WTC11 (cell line): ENCODE measurements at regions not wholly inside any gene's neighbourhood (a gene's known extent, or its start where the extent isn't known, plus 50 kb on each side); places are given as distances from the start of the nearest gene placed in this dataset.

Experiments
- CREB1 ChIP-seq: sonication (generic); formaldehyde crosslinking; IDR thresholded peaks from 2 replicates; pipeline ENCODE4 v1.8.0; 2023; ENCODE audit warnings: mild to moderate bottlenecking, missing genetic modification reagents
- CTCF ChIP-seq: fragments of 200-600 bp; IDR thresholded peaks from 2 replicates; pipeline ENCODE4 v1.8.0; 2022; ENCODE audit warnings: antibody characterized with exemption
- E2F4 ChIP-seq: sonication (generic); formaldehyde crosslinking; IDR thresholded peaks from 2 replicates; pipeline ENCODE4 v1.8.1; 2022; ENCODE audit warnings: low read depth, mild to moderate bottlenecking, moderate library complexity, missing genetic modification reagents, borderline replicate concordance
- E2F5 ChIP-seq: sonication (generic); formaldehyde crosslinking; IDR thresholded peaks from 2 replicates; pipeline ENCODE4 v1.8.1; 2022; ENCODE audit warnings: mild to moderate bottlenecking, moderate library complexity, missing genetic modification reagents
- ERG ChIP-seq: fragments of 250-450 bp; sonication (Bioruptor Pico); IDR thresholded peaks from 2 replicates; pipeline ENCODE4 v1.8.0; 2021; ENCODE audit warnings: mild to moderate bottlenecking
- GABPB1 ChIP-seq: sonication (generic); formaldehyde crosslinking; IDR thresholded peaks from 2 replicates; pipeline ENCODE4 v1.8.1; 2023; ENCODE audit warnings: mild to moderate bottlenecking, missing genetic modification reagents
- NFE2L1 ChIP-seq: sonication (generic); formaldehyde crosslinking; IDR thresholded peaks from 2 replicates; pipeline ENCODE4 v1.8.1; 2023; ENCODE audit warnings: missing genetic modification reagents
- PREB ChIP-seq: sonication (generic); formaldehyde crosslinking; IDR thresholded peaks from 2 replicates; pipeline ENCODE4 v1.8.1; 2022; ENCODE audit warnings: mild to moderate bottlenecking, missing genetic modification reagents, moderate library complexity, borderline replicate concordance
- SP1 ChIP-seq: sonication (generic); formaldehyde crosslinking; conservative IDR thresholded peaks from 2 replicates; pipeline ENCODE4 v1.8.1; 2022; ENCODE audit warnings: missing genetic modification reagents
- TEAD4 ChIP-seq: sonication (generic); formaldehyde crosslinking; IDR thresholded peaks from 2 replicates; pipeline ENCODE4 v1.8.0; 2022; ENCODE audit warnings: mild to moderate bottlenecking, missing genetic modification reagents
- USF2 ChIP-seq: sonication (generic); formaldehyde crosslinking; IDR thresholded peaks from 2 replicates; pipeline ENCODE4 v1.8.1; 2023; ENCODE audit warnings: mild to moderate bottlenecking, missing genetic modification reagents, moderate library complexity
- ZNF232 ChIP-seq: sonication (generic); formaldehyde crosslinking; IDR thresholded peaks from 2 replicates; pipeline ENCODE4 v1.8.0; 2022; ENCODE audit warnings: mild to moderate bottlenecking, missing genetic modification reagents
- ZNF263 ChIP-seq: sonication (generic); formaldehyde crosslinking; IDR thresholded peaks from 2 replicates; pipeline ENCODE4 v1.8.1; 2022; ENCODE audit warnings: low read depth, mild to moderate bottlenecking, moderate library complexity, missing genetic modification reagents
- ZNF423 ChIP-seq: fragments of 250-450 bp; sonication (Bioruptor Pico); IDR thresholded peaks from 2 replicates; pipeline ENCODE4 v2.1.2; 2022; ENCODE audit warnings: mild to moderate bottlenecking, moderate library complexity

GRCh38 chr12:89126712-89127111, 225.6 kb downstream of the DUSP6 start:
- TF ChIP-seq TEAD4: no peak
- TF ChIP-seq NFE2L1 (CRISPR knock-in tag): no peak
- no peak for TF ChIP-seq CREB1 (CRISPR knock-in tag)
- TF ChIP-seq ZNF232 (CRISPR knock-in tag): no peak
- TF ChIP-seq SP1 (CRISPR knock-in tag): no peak
- no peak for TF ChIP-seq CTCF
- TF ChIP-seq USF2 (CRISPR knock-in tag): no peak
- TF ChIP-seq ZNF423 (CRISPR knock-in tag): no peak
- TF ChIP-seq E2F5 (CRISPR knock-in tag): no peak
- TF ChIP-seq ZNF263 (CRISPR knock-in tag): no peak
- TF ChIP-seq PREB (CRISPR knock-in tag): no peak
- no peak for TF ChIP-seq ERG (CRISPR knock-in tag)
- TF ChIP-seq GABPB1 (CRISPR knock-in tag): no peak
- TF ChIP-seq E2F4: no peak
